Liver (tissue), 8 donors: ENCODE measurements at regions not wholly inside any gene's neighbourhood (a gene's known extent, or its start where the extent isn't known, plus 50 kb on each side); places are given as distances from the start of the nearest gene placed in this dataset.

ENCODE experiments used
- DNase-seq: peaks from one replicate; pipeline ENCODE4 v3.0.0-alpha.2; 2017; ENCODE audit warnings: low spot score
- H3K27ac ChIP-seq, 2 donors: one replicate each; pipeline ENCODE4 v1.7.0; 2013; ENCODE audit warnings: inconsistent platforms in 2 of 2, low read length in 2 of 2, control low read depth in 1 of 2, low read depth in 1 of 2, mild to moderate bottlenecking in 1 of 2
- H3K27me3 ChIP-seq, 4 donors: one replicate each; pipeline versions ENCODE4 v1.6.1 to v1.7.0; 2013; ENCODE audit warnings: low read length in 3 of 4, inconsistent platforms in 1 of 4, mild to moderate bottlenecking in 1 of 4, moderate library complexity in 1 of 4; ENCODE audit not compliant: control insufficient read depth in 4 of 4, insufficient read depth in 4 of 4
- H3K36me3 ChIP-seq, 4 donors: one replicate each; pipeline versions ENCODE4 v1.6.1 to v1.7.0; 2013; ENCODE audit warnings: low read length in 3 of 4, mild to moderate bottlenecking in 3 of 4, low read depth in 1 of 4, moderate library complexity in 1 of 4; ENCODE audit not compliant: control insufficient read depth in 4 of 4, insufficient read depth in 3 of 4
- H3K4me1 ChIP-seq, 4 donors: one replicate each; pipeline versions ENCODE4 v1.6.1 to v1.7.0; 2013; ENCODE audit warnings: low read length in 3 of 4, mild to moderate bottlenecking in 3 of 4, moderate library complexity in 1 of 4; ENCODE audit not compliant: control insufficient read depth in 4 of 4, insufficient read depth in 4 of 4
- H3K4me3 ChIP-seq, 3 donors: one replicate each; pipeline versions ENCODE4 v1.6.1 to v1.7.0; 2013; ENCODE audit warnings: low read length in 3 of 3, control low read depth in 1 of 3, low read depth in 1 of 3, mild to moderate bottlenecking in 1 of 3
- H3K9ac ChIP-seq, 2 donors: one replicate each; pipeline ENCODE4 v1.7.0; 2013; ENCODE audit warnings: low read length in 2 of 2, mild to moderate bottlenecking in 2 of 2, moderate library complexity in 2 of 2, control low read depth in 1 of 2, low read depth in 1 of 2
- H3K9me3 ChIP-seq, 4 donors: one replicate each; pipeline versions ENCODE4 v1.6.1 to v1.7.0; 2013; ENCODE audit warnings: low read length in 3 of 4; ENCODE audit not compliant: control insufficient read depth in 4 of 4
- EGR1 ChIP-seq, 2 donors: IDR thresholded peaks; 2 replicates each; pipeline ENCODE4 v1.6.1; 2016 to 2018; ENCODE audit warnings: antibody characterized with exemption in 2 of 2, low read depth in 2 of 2
- FOXA1 ChIP-seq: IDR thresholded peaks from 2 replicates; pipeline ENCODE4 v1.6.1; 2016; ENCODE audit warnings: antibody characterized with exemption
- FOXA2 ChIP-seq: IDR thresholded peaks from 2 replicates; pipeline ENCODE4 v1.6.1; 2016; ENCODE audit warnings: antibody characterized with exemption
- GABPA ChIP-seq, 2 donors: IDR thresholded peaks in 1 of 2; conservative IDR thresholded peaks in 1 of 2; 2 replicates each; pipeline ENCODE4 v1.6.1; 2016; ENCODE audit warnings: antibody characterized with exemption in 2 of 2, mild to moderate bottlenecking in 1 of 2, moderate library complexity in 1 of 2
- HNF4A ChIP-seq, 2 donors: conservative IDR thresholded peaks; 2 replicates each; pipeline ENCODE4 v1.6.1; 2016; ENCODE audit warnings: antibody characterized with exemption in 2 of 2, mild to moderate bottlenecking in 2 of 2
- HNF4G ChIP-seq: IDR thresholded peaks from 2 replicates; pipeline ENCODE4 v1.6.1; 2016; ENCODE audit warnings: antibody characterized with exemption
- JUND ChIP-seq, 2 donors: IDR thresholded peaks; 2 replicates each; pipeline ENCODE4 v1.6.1; 2016; ENCODE audit warnings: antibody characterized with exemption in 2 of 2
- NR2F2 ChIP-seq: IDR thresholded peaks from 2 replicates; pipeline ENCODE4 v1.6.1; 2016; ENCODE audit warnings: antibody characterized with exemption
- RAD21 ChIP-seq, 2 donors: IDR thresholded peaks; 2 replicates each; pipeline ENCODE4 v1.6.1; 2016; ENCODE audit warnings: antibody characterized with exemption in 2 of 2, mild to moderate bottlenecking in 2 of 2
- RXRA ChIP-seq, 2 donors: IDR thresholded peaks; 2 replicates each; pipeline ENCODE4 v1.6.1; 2017 to 2018; ENCODE audit warnings: antibody characterized with exemption in 2 of 2, mild to moderate bottlenecking in 1 of 2
- SP1 ChIP-seq: IDR thresholded peaks from 2 replicates; pipeline ENCODE4 v1.6.1; 2018; ENCODE audit warnings: antibody characterized with exemption, mild to moderate bottlenecking
- TAF1 ChIP-seq: conservative IDR thresholded peaks from 2 replicates; pipeline ENCODE4 v1.6.1; 2016; ENCODE audit warnings: antibody characterized with exemption, mild to moderate bottlenecking
- YY1 ChIP-seq: IDR thresholded peaks from 2 replicates; pipeline ENCODE4 v1.6.1; 2016; ENCODE audit warnings: antibody characterized with exemption, mild to moderate bottlenecking
- ZBTB33 ChIP-seq: IDR thresholded peaks from 2 replicates; pipeline ENCODE4 v1.6.1; 2016; ENCODE audit warnings: antibody characterized with exemption
- WGBS: extraction: QIAGEN DNeasy Blood & Tissue Kit; methylation state at CpG from one replicate; pipeline ENCODE4 v1.1.7; 2013; 5-methylcytosine and 5-hydroxymethylcytosine counted together
- TF ChIP-seq, protein P1 (sequence below): fragments of 150-350 bp; IDR thresholded peaks from 2 replicates; pipeline ENCODE4 v1.5.1; 2017; ENCODE audit warnings: improper control_type of control experiment, low read depth, low read length; ENCODE audit not compliant: missing input control
- TF ChIP-seq, protein P2 (sequence below): IDR thresholded peaks from 2 replicates; pipeline ENCODE4 v1.6.1; 2016; ENCODE audit warnings: antibody characterized with exemption
- TF ChIP-seq, protein P3 (sequence below): IDR thresholded peaks from 2 replicates; pipeline ENCODE4 v1.6.1; 2016; ENCODE audit warnings: antibody characterized with exemption
- TF ChIP-seq, protein P4 (sequence below): IDR thresholded peaks from 2 replicates; pipeline ENCODE4 v1.6.1; 2016; ENCODE audit warnings: antibody characterized with exemption, mild to moderate bottlenecking
- donor health status: healthy.
- donor health status: healthy.
- donor health status: healthy.
- donor health status: healthy.
- donor health status: healthy.

- peaks cover 0 to 2% (median 0%) of the 10 kb centered on the region in 4 donors for H3K27me3 ChIP-seq
- no peak overlapping the region for H3K9ac ChIP-seq
- 70% methylated on average over 5 of the region's 5 CpGs for whole genome bisulfite sequencing
- no peak overlapping the region for H3K27ac ChIP-seq
- H3K4me1 ChIP-seq: no peaks in the 10 kb centered on the region
- H3K9me3 ChIP-seq: no peaks in the 10 kb centered on the region
- H3K36me3 ChIP-seq: no peaks in the 10 kb centered on the region
- TF ChIP-seq, protein P1, sequence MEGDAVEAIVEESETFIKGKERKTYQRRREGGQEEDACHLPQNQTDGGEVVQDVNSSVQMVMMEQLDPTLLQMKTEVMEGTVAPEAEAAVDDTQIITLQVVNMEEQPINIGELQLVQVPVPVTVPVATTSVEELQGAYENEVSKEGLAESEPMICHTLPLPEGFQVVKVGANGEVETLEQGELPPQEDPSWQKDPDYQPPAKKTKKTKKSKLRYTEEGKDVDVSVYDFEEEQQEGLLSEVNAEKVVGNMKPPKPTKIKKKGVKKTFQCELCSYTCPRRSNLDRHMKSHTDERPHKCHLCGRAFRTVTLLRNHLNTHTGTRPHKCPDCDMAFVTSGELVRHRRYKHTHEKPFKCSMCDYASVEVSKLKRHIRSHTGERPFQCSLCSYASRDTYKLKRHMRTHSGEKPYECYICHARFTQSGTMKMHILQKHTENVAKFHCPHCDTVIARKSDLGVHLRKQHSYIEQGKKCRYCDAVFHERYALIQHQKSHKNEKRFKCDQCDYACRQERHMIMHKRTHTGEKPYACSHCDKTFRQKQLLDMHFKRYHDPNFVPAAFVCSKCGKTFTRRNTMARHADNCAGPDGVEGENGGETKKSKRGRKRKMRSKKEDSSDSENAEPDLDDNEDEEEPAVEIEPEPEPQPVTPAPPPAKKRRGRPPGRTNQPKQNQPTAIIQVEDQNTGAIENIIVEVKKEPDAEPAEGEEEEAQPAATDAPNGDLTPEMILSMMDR: no peak
- no peak for TF ChIP-seq HNF4A (conservative IDR thresholded peaks at IDR 0.05)
- TF ChIP-seq, protein P2, sequence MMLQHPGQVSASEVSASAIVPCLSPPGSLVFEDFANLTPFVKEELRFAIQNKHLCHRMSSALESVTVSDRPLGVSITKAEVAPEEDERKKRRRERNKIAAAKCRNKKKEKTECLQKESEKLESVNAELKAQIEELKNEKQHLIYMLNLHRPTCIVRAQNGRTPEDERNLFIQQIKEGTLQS: no peak
- no peak overlapping the region for H3K4me3 ChIP-seq
- DNase-seq: no peak
Measured at GRCh38 chr21:35399706-35400105, 350.6 kb upstream of the RUNX1 start.

DNA sequence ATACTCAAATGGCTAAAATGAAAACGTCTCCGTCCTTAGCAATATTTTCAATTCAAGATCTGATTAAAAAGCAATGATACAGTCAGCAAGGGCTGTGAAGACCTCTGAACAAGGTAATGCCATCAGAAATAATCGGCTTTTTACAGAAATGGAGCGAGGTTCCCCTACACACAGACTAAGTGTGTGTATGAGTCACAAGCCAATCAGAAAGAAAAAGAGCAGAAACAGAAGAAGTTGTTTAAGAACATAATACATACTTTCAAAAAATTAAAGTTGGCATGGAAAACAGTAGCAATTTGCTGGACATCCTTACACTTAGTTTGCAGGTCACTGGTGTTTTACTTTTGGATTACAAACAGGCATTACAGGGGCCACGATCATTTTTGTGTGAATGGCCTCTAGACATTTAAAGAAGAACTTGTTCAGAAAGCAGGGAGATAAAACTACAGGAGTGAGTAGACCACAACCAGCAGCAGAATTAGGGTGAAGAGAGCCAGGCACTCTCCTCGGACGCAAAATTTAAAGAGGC lies 350.0 kb upstream of the RUNX1 start:
- TF ChIP-seq TAF1 (no peak), FOXA1 (no peak), ZBTB33 (no peak), HNF4G (no peak), YY1 (no peak), RAD21 (IDR thresholded peaks at IDR 0.05) (no peak), EGR1 (IDR thresholded peaks at IDR 0.05; ENCODE audit: low read depth in 2 of 2) (no peak), SP1 (no peak), JUND (IDR thresholded peaks at IDR 0.05) (no peak), GABPA (IDR thresholded peaks at IDR 0.05 in 1 of 2, conservative IDR thresholded peaks at IDR 0.05 in 1 of 2) (no peak), RXRA (IDR thresholded peaks at IDR 0.05) (no peak), HNF4A (conservative IDR thresholded peaks at IDR 0.05) (no peak), FOXA2 (no peak), NR2F2 (no peak)
- TF ChIP-seq, protein P1: no peak
- TF ChIP-seq, protein P3, sequence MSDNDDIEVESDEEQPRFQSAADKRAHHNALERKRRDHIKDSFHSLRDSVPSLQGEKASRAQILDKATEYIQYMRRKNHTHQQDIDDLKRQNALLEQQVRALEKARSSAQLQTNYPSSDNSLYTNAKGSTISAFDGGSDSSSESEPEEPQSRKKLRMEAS: no peak
- TF ChIP-seq, protein P2: no peak
- TF ChIP-seq, protein P4, sequence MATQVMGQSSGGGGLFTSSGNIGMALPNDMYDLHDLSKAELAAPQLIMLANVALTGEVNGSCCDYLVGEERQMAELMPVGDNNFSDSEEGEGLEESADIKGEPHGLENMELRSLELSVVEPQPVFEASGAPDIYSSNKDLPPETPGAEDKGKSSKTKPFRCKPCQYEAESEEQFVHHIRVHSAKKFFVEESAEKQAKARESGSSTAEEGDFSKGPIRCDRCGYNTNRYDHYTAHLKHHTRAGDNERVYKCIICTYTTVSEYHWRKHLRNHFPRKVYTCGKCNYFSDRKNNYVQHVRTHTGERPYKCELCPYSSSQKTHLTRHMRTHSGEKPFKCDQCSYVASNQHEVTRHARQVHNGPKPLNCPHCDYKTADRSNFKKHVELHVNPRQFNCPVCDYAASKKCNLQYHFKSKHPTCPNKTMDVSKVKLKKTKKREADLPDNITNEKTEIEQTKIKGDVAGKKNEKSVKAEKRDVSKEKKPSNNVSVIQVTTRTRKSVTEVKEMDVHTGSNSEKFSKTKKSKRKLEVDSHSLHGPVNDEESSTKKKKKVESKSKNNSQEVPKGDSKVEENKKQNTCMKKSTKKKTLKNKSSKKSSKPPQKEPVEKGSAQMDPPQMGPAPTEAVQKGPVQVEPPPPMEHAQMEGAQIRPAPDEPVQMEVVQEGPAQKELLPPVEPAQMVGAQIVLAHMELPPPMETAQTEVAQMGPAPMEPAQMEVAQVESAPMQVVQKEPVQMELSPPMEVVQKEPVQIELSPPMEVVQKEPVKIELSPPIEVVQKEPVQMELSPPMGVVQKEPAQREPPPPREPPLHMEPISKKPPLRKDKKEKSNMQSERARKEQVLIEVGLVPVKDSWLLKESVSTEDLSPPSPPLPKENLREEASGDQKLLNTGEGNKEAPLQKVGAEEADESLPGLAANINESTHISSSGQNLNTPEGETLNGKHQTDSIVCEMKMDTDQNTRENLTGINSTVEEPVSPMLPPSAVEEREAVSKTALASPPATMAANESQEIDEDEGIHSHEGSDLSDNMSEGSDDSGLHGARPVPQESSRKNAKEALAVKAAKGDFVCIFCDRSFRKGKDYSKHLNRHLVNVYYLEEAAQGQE: no peak
- H3K27me3 ChIP-seq: peaks cover 0 to 2% (median 0%) of the 10 kb centered on the region in 4 donors
- no peak overlapping the region for H3K27ac ChIP-seq
- no peaks in the 10 kb centered on the region for H3K9me3 ChIP-seq
- no peak overlapping the region for H3K4me3 ChIP-seq
- peak overlapping the region in 1 of 2 donors; percentile 20 for H3K9ac ChIP-seq
- H3K4me1 ChIP-seq: no peaks in the 10 kb centered on the region
- no peak for DNase-seq
- no peaks in the 10 kb centered on the region for H3K36me3 ChIP-seq
- WGBS: 74% methylated on average over 7 of the region's 7 CpGs
